NOMO-1 treated with DMSO at 0.1 percent for 48 hours (cell line): ENCODE measurements at regions not wholly inside any gene's neighbourhood (a gene's known extent, or its start where the extent isn't known, plus 50 kb on each side); places are given as distances from the start of the nearest gene placed in this dataset.
A peak's percentile ranks its signal among the peaks of the same experiment; 100 is the strongest.
"Not testable (repeated sequence)": the region's sequence is repeated elsewhere in the genome, so short reads cannot be mapped to it uniquely, and the experiment has no call there.

Experiments used
- DNase-seq: peaks from one replicate; lab custom pipeline; 2025; ENCODE audit not compliant: unreplicated experiment; lab: John Stamatoyannopoulos, UW

DNA sequence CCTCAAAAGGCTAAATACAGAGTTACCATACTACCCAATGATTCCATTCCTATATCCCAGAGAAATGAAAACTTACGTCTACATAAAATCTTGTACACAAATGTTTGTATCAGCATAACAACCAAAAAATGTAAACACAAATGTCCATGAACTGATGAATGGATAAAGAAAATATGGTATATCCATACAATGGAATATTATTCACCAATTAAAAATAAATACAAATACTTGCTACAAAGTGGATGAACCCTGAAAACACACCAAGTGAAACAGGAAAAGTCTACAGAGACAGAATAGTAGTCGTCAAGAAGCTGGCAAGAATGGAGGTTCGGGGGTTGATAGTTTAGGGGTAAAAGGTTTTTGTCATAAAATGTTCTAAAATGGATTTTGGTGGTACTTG is 54.0 kb upstream of the ANKRD28 start:
- no peak for DNase-seq

DNA sequence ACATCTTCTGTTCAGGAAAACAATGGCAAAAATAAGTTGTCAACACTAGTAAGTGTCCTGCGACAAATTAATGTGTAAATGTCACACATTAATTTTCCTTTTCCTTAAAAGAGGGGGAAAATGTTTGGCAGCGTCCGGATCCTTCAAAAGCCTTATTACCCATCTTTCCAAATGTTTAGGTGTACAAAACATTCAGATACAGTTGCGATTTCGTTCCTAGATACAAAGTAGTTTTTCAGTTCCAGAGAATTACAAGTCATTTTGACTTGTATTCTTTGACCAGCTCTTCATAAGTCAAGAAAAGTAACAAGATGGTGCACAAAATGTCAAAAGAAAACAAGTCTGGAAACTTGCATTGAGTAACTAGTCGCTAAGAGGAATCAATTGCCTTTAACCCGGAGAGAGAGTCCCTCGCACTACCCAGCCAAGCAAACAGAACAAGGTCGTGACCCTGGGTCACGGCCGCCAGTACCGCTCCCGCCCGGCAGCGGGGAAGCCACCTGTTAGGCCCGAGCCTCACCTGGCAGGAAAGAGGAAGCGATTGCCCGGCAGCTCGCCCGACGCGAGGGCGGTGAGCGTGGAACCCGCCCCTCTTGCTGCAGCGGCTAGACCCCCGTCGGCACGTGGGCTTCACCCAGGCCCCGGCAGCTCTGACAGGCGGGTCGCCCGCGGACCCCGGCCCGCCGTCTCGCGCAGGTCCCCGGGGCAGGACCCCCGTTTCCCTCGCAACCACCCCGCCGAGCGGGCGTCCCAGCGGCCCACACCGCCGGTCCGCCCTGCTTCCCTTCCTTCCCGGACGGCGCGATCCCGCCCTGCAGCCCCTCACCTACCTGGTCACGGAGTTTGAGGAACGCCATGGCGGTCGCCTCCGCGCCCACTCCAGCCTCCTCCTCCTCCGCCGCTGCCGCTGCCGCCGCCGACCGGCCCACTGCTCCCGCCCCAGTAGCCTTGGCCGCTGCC is 61.0 kb upstream of the ANKRD28 start:
- peak; percentile 23 for DNase-seq

DNA sequence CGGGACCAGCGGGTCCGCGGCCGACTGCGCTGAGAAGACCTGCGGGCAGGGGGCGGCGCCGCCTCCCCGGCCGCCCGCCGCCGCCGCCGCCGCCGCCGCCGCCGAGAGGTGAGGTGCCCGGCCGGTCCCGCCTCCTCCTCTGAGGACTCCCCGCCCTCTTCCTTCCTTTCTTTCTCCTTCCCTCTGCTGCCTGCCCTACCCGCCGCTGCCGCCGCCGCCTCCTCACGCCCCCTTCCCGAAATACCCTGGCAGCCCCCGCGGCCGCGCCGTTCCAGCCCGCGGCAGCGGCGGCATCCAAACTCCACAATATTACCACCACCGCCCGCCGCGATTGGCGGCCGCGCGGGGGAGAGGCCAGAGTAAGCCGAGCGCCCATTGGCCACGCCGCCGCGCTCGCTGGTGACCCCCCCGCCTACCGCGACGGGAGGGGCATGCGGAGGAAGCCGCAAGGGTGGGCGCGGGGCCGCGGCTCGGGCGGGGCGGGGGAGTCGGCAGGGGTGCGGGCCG is 61.8 kb upstream of the ANKRD28 start:
- peak; percentile 71 for DNase-seq

DNA sequence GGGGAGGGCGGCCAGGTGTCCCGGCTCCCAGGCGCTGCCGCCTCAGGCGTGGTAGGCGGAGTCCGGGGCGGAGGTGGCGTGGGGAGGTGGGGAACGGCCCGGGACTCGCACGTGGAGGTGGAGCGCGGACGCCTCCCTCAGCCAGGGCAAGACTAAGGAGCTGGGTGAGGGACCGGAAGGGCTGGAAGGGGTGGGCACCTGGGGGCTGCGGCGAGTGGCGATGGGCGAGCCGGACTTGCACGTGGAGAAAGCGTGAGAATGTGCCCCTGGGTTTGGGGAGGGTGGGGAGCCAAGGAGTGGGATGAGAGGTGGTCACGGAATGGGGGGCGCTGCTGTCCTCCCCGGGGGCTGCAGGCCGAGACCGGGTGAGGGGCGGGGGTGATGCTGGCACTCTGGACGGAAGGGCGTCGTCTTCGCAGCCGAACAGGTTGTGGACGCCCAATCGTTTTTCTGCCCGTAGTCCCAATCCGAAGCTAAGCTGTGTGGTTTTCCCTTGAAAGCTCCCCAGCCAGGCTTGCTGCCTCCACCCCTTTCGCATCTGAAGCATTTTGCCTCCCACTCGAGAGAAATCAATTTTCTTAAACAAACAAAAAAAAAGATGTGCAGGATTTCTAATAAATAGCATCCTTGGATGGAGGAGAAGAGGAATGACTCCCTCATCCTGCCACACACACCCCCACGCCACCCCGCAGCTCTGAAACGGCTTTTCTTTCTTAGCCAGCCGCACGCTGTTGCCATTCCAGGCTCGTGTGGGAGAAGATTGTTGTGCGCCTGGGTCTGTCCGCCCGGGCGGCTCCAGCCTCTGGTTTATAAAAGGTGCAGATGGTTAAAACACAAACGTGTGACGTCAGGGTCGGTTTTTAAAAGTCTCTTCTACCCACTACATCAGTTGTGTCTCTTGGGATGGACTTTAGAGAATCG is 62.5 kb upstream of the ANKRD28 start:
- DNase-seq: peak; percentile 43

DNA sequence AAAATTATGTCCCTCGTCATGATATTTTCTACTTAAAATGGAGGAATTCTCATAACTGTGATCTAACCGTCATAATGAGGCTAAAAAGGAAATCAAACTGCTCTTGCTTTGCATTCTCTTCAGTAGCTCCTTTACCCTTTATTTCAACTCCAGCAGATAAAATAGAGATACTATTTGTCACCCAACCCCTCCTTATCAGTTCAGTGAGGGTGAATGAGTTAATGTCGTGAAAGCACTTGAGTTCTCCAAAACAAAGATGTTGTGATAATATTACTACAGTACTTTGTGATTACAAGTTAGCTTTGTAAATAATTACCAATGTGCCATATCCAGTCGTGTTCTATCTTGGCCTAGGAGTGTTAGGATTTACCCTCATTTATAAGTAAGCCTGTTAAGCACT is 63.4 kb upstream of the ANKRD28 start:
- DNase-seq: no peak

DNA sequence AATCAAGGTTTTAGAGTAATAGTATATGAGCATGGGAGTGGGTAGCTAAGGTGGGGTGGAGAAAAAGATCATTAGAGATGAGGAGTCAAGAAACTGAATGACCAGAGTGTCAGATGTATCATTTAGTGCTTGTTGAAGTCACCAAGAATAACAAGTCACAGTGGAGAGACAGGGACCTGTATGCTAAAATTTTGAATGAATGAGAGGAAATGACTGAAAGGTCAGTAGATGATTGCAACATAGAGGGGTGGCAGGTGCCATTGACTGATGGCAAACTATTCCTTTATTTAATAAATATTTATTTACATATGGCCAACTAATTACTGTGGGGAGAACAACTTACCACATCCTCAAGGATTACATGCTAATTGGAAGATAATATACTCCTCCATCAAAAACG is 75.0 kb upstream of the ANKRD28 start:
- DNase-seq: no peak

DNA sequence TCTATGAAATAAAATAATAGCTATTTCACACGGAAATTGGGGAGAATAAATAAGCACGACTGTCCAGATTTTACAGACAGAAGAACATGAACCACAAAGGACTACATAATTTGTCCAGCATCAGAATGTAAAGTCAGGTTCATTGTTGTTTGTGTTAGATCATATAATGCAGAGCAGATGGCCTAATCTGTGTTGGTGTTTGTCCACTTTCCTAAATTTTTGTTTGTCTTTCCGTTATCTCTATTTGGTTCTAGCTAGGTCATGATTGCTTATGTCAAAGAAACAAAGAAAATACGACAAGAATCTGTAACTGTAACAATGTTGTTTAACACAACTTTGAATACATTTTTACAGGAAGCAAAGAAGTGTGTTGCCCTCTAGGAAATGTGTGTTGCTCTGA is 75.6 kb upstream of the ANKRD28 start:
- DNase-seq: no peak

DNA sequence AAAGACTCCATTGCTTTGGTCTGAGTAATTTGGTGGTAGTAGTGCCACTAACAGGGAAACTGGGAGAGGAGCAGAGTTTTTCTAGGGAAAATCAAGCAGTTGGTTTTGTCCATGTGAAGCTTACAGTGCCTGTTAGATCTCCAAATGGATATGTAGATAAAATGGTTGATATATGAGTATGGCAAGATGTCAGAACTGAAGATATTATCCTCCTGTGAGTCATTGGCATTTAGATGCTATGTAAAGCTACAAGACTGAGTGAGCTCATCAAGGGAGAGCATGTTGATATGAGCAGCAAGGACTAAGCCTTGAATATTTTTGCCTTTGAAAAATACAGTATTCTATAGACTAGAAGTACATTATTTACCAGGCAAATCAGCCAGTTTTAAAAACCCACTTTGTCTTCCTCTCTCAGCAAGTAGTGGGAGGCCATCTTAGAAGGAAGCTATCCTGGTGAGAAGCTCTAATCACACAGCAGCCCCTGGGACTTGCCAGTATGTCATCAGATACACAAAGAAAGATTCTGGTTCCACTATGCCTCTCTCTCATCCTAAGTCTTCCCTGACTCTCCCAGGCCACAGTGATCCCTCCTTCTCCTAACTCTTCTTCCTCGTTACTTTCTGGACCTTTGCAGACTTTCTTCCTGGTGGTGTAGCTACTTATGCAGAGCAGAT is 77.4 kb upstream of the ANKRD28 start:
- DNase-seq: no peak

DNA sequence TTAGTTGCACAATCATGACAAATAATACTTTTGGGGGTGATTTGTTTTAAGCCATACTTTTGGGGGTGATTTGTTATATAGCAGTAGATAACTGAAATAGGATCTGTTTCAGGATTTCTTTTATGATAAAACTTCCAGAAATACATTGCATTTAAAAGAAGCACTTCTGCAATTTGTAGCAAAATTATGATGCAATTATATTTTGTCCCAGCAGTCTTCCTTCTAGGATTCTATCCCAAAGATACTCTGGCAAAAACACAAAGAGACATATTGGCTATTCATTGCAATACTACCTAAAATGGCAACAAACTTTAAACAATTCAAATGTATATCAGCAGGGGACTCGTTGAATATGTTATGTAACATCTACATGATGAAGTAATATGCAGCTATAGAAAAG is 78.9 kb upstream of the ANKRD28 start:
- no peak for DNase-seq

DNA sequence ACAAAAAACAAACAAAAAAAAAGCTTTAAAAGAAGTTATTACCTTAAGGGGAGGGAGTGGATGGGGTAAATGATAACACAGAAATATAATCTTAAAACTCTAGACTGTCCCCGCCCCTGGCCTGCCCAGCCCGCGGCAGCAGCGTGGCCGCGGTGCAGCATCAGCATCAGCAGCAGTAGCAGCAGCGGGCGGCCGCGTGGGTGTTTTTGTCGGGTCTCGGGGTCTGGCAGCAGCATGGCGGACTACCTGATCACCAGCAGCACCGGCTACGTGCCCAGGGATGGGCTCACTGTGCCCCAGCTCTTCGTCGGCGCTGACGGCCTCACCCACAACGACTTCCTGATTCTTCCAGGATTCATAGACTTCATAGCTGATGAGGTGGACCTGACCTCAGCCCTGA is 80.0 kb upstream of the ANKRD28 start:
- no peak for DNase-seq

DNA sequence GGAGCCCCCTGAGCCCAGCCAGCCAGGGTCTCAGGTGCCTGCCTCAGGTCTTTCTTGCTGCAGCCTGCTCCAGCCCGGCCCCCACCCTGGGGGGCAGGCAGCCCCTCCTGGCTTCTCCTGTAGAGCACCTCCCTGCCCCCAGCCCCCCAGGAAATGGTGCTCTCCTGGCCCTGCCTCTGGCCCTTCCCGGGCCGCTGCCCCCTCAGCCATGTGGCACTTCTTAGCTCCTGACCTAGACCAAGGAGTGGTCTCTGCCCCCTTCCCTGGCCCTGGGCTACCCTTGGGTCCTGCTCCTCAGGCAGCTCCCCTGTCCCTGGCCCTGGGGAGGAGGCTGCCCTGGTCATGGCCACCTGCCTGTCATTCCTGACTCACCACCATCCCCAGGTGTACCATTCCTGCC is 82.0 kb upstream of the ANKRD28 start:
- not testable (repeated sequence) for DNase-seq

DNA sequence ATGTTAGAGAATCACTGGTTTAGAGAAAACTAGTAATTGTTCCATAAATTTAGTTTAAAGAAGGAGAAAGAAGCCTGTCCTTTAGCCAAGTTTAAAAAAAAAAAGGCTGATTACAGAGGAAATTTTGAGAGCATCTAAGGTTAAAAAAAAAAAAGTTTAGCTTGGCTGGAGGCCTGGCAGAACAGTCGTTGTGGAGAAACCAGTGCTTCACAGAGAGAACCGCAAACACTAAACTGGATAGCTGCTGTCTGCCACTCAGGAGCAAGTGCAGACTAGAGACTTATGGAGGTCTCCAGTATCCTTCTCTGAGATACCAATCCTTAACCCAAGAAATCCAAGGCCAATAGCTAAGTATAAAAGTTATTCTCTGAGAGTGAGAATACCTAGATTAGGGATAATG is 84.8 kb upstream of the ANKRD28 start:
- DNase-seq: no peak

DNA sequence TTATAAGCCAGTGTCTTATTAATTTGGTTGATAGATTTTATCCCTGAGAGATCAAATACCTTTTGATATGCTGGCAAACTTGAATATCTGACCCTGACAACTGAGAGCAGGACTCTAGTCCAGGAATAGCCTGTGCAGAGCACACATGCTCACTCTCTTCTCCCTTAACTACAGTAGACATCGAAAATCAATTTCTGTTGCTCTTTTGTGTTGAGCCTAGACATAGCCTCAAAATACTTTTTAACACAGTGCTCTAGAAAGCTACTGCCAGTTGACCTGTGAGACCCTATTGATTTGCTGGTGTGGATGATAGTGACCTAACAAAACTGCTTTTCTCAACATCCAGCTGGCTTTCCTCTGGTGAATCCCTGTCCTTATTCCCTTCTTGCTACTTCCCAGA is 86.4 kb upstream of the ANKRD28 start:
- no peak for DNase-seq

DNA sequence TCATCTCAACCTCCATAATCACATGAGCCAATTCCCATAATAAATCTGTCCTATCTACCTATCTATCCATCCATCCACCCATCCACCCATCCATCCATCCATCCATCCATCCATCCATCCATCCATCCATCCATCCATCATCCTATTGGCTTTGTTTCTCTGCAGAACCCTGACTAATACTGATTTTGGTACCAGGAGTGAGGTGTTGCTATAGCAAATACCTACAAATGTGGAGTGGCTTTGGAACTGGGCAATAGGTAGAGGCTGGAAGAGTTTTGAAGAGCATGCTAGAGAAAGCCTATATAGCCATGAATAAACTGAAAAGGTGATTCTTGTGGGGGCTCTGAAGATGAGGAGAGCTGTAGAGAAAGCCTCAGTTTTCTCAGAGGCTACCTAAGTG is 88.7 kb upstream of the ANKRD28 start:
- DNase-seq: no peak

DNA sequence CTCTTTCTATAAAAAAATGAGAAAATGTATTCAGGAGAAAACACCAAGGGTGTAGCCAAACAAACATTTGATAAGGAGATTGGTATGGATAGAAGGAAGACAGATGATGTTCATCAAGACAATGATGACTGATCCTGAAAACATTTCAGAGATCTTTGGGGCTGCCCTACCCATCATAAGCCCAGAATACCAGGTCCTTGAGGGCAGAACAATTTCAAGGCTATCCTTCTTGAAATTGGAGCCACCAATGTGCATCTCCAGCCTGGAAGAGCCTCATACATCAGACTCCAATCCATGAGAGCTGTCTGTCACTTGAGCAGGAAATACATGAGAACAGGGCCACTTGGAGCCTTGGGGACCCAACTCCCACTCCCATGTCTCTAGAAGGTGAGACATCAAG is 89.5 kb upstream of the ANKRD28 start:
- no peak for DNase-seq

DNA sequence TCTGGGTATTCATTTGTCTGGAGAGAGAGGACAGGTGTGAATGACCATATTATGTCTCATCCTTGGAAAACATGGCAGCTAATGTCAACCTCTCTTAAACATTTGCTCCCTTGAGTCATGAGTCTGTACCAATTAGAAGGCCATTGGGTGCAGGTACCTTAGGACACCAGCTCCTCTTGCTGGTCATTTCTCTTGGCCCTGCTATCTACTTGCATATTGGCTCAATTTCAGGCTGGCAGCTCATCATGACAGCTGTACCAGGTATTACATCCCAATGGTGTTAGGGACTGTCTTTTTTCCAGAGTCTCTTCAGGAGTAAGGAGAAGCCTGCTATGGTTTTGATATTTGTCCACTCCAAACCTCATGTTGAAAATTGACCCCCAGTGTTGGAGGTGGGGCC is 92.2 kb upstream of the ANKRD28 start:
- DNase-seq: no peak

DNA sequence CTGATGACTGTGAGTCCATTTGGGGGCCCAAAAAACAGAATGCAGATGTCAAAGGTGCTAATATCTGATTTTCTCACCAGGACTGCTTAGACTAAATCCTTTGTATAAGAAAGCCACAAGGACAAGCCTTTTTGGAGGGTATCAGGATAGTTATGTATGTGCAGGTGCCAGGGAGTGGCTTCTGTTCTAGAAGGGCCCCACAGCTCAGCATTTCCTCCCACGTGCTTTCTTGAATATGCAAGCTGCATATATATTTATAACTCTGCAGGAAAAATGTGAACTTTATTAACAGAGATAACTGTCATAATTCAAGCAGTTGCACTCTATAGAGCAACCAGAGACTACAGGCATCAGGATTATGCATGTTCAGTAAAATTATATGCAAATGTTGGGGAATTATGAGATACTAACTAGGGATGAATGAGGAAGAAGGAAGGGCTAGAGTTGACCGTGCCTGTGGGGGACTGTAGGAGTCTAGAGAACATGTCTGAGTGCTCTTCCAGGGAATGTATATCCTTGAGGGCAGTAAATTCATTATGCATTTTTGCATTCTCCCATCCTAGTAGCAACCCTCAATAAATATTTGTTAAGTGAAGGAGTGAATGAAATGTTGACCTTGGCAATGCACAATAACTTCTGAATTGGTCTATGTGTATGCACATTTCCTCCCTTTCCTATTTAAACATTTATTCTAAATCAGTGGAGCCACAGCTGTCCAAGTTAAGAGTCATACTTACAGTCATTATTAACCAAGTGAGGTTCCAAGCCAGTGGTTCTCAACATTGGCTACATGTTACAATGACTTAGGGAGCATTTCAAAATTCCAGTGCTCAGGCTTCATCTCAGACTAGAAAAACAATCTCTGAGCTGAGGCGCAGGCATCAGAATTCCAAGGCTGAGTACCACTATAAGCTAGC is 94.8 kb upstream of the ANKRD28 start:
- no peak for DNase-seq

DNA sequence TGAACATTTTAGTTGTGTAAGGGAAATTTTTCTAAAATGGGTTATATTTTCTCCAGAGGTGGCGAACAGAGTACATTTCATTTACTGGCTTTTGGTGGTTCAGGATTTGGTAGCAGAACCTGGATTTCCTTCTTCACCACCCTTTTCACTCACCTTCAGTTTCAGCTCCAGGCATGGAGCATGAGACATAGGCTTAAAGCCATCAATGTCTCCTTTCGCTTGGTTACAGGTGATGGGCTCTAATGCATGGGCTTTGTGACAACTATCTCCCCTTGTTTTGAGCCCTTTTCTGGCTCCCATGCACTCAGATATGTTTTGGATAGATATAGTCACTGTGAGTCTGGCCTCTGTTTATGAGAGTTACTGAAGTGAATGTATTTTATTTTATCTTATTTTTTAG is 96.6 kb upstream of the ANKRD28 start:
- no peak for DNase-seq

DNA sequence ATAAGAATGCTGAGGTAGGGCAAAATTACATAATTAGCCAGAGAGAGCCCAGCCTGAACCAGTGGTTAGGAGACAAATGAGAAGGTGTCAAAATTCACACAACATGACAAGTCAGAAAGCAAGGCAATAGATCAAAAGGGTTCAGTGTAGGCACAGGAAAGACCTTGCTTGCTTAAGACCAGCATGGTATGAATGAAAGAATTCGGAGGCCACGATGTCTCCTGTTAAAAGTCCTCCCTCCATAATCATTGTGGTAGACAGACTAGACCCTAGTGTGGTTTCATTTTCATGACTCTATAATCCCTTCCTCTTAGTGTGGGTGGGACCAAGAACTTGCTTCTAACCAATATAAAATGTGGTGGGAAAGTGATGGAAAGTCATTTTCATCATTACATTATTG is 98.7 kb upstream of the ANKRD28 start:
- DNase-seq: no peak

DNA sequence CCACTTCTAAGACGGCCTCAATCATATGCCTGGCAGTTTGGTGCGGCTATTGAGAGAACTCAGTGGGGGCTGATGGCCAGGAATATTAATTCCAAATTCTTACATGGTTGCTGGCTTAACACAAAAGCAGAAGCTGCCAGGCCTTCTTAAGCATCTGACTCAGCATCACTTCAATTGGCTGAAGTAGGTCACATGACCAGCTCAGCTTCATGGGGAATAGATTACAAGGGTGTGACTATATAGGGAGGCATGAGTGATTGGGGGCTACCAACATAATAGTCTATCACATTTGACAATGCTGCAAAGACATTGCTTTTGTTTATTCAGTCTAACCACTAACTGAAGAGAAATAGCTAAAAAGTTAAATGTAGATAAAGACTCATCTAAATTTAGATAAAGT is 101.6 kb upstream of the ANKRD28 start:
- no peak for DNase-seq
